ENCODE measurements at regions not wholly inside any gene's neighbourhood (a gene's known extent, or its start where the extent isn't known, plus 50 kb on each side); places are given as distances from the start of the nearest gene placed in this dataset.

GRCh38 chr2:160876765-160877164, 283.5 kb upstream of the TANK start:
- no peak for DNase-seq (ENCODE audit: low read depth)

GRCh38 chr2:160878618-160879017, 281.6 kb upstream of the TANK start:
- DNase-seq (ENCODE audit: low read depth), result no peak

DNA sequence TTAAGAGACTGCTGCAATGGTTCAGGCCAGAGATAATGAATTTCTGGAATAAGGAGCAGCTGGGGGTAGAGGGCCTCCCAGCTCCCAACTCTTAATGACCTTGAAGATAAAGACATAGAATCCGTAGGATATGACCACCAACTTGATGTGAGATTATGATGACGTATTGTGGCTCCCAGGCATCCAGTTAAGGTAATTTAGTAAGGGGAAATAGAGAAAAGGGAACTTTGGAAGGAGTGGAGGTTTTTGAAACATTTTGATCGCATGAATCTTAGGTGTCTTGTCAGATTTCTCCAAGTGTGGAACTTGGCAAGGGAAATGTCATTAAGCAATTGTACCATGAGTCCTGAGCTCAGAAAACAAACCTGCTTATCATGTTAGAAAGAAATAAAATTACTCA, 277.3 kb upstream of the TANK start:
- no peak for DNase-seq (ENCODE audit: low read depth)

GRCh38 chr2:160884056-160884455, 276.2 kb upstream of the TANK start:
- no peak for DNase-seq (ENCODE audit: low read depth)

DNA sequence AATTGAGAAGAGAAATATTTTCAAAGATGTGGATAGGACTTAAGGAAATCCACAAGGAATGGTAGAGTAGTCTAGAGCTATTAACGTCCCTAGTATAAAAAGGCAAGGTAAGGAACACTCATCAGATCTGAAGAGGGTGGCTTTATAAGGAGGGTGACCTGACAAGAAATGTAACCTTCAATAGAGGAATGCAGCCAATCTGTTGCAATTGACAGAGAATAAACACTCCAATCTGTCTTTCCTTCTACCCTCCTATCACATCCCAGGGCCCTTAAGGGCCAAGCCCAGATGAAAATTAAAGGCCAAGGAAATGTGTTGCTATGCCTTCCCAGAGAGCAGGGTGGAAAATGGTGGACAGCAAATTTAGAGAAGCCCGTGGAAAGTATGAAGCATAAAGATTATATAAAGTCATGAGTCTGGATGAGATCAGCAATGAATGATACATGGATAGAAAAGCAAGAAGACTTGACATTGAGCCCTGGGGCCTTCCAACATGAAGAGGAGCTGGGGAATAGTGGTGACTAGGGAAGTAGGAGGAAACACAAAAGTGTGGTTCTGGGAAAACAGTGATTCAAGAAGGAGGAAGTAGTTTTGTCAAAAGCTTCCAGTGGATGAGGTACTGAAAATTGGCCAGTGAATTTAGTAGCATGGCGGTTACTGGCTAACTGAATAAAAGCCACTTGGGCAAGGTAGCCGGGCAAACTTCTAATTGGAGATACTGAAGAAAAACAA, 270.6 kb upstream of the TANK start:
- no peak for DNase-seq (ENCODE audit: low read depth)

DNA sequence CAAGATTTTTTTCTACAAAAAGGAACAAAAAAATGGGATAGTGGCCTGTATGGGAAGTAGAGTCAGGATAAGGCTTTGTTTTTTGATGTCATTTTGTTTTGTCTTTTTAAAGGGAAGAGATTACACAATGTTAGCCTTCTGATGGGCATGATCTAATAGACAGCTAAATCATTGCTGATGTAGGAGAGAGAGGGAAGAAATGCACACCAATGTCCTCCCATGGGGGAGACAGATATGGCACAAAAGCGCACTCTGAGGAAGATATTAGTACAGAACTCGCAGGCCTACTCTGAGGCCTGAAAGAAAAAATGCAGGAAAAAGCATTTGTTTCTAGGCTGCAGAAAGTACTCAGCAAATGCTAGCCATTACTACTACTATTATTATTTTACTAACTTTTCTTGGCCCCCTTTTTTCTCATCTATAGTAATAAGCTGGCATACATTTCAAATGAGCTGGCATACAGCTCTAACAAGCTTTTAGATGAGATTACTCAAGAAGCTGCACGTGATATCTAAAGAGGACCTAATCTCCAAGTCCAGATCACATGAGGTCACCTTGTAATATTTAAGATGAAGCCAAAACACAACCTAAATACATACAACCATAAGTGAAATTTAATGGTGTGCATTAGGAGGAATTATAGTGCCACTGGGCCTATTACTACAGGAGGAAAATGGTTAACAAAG, 269.4 kb upstream of the TANK start:
- no peak for DNase-seq (ENCODE audit: low read depth)

DNA sequence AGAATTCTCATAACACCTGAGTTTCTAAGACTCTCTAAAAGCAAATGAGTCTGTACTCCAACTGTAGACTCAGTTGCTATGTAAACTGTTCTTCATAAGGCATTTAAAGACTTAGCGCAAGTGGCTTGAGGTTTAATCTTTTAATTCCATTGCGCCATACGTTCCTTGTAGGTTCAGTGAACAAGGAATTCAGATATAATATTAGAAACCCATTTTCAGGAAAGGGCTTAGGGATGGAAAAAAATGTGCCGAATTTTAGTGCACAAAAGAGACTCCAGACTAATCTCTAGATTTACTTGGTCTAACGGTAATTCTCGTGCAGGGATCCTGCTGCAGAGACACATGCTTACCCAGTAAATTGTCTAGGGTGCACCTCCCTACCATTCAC, 268.9 kb upstream of the TANK start:
- no peak for DNase-seq (ENCODE audit: low read depth)

GRCh38 chr2:160892204-160892603, 268.0 kb upstream of the TANK start:
- DNase-seq (ENCODE audit: low read depth), result no peak

GRCh38 chr2:160893581-160893980, 266.6 kb upstream of the TANK start:
- DNase-seq (ENCODE audit: low read depth), result no peak

DNA sequence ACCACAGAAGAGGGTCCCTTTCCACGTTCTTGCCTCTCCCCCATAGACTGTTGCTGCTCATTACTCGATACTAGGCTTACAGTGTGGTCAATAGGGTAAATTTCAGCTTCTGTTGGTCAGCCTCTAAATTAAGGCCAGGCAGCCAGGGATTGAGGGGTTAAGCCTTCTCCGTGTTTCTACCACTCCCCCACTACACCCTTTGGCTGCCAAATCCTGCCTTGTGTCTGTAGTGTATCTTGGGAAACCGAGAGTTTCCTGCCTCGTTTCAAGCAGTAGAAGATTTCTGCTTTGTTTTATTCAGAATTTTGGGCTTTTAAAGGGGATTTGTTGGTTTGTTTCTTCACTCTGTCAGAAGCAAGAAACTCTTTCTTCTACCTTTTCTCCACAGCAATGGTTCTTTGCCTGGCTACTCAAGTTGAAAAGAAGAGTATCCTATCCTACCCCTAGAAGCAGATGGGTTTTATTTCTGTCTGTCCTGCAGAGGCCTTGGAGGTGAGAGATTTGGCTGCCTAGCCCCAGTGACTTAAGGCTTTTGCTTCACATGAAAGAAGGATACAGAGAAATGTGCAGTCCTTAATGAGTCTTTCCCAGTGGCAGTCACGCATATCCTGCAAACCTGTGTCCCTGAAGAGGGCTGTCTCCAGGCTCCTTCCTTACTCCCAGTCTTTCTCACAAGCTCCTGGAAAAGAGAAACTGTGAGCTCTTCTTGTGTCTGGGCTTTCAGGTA, 261.5 kb upstream of the TANK start:
- no peak for DNase-seq (ENCODE audit: low read depth)

DNA sequence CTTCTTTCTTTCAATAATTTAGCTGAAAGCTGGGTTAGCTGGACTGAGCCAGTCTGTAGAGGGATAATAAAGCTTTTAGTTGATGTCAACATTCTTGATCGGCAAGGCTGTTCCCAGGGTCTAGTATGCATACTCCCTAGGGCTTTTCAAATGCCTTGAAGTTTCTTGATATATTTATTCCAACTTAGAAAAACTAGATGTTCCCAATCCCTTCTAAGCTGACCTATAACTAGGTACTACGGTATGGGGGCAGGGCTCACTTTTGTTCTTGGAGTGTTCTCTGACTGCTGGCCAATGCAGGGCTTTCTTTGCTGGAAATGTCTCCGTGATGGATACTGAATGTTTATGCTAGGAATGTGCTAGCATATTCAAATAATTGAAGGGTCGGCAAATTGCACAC, 258.6 kb upstream of the TANK start:
- DNase-seq (ENCODE audit: low read depth), result no peak

GRCh38 chr2:160905862-160906261, 254.4 kb upstream of the TANK start:
- DNase-seq (ENCODE audit: low read depth), result no peak

GRCh38 chr2:160906878-160907277, 253.3 kb upstream of the TANK start:
- no peak for DNase-seq (ENCODE audit: low read depth)

- DNase-seq (ENCODE audit: low read depth), result no peak
These were observed 252.5 kb upstream of the TANK start for GRCh38 chr2:160907738-160908137.

DNA sequence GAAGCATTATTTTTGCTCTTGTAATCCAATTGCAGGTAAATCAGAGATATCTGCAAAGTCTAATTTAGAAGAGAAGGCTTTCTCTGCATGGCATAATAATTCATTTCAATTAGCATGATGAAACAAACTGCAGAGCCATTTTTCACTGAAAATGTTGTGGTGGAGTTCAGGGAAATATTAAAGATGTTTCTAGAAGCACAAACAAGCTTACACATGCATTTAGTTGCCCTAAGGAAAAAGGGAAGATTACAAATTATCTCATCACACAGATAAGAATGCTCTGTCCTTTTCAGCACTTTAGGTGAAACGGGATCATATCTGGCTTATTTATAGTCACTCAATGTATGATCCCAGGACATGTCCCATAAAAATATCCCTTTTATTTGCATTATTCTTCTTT, 252.1 kb upstream of the TANK start:
- no peak for DNase-seq (ENCODE audit: low read depth)

- DNase-seq (ENCODE audit: low read depth), result no peak
These were observed 250.4 kb upstream of the TANK start for GRCh38 chr2:160909781-160910242.

- no peak for DNase-seq (ENCODE audit: low read depth)
These were observed 249.5 kb upstream of the TANK start for GRCh38 chr2:160910681-160911080.

- DNase-seq (ENCODE audit: low read depth), result no peak
These were observed 249.0 kb upstream of the TANK start for GRCh38 chr2:160911258-160911657.

GRCh38 chr2:160912276-160912675, 248.0 kb upstream of the TANK start:
- no peak for DNase-seq (ENCODE audit: low read depth)

DNA sequence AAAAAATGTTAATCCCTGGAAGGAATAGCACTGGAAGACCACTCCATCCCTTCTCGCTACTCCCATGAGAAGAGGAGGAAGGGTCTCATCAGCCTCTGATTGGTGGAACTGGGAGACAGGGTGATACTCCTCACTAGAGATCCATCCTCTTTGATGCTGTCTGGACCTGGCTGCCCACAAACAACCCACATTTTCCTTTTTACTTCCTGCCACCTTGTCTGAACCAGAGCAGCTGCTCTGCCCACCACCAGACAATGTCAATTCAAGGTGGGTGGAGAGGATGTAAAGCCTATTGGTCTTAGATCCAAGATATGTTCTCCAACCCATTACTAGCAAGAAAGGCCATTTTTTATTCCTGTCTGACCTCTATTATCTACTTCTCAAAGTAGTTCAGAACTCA, 246.9 kb upstream of the TANK start:
- DNase-seq (ENCODE audit: low read depth), result no peak

DNA sequence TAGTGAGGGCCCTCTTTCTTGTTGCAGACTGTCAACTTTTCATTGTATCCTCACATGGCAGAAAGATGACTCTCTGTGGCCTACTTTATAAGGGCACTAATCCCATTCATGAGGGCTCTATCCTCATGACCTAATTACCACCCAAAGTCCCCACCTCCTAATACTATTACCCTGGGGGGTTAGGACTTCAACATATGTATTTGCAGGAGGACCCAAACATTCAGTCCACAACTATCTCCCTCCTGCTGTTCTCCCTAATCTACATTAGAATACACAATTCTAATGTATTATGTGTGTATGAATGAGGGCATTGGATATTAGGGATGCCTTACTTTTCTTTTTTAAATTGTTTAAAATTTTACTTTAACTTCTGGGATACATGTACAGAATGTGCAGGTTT, 246.0 kb upstream of the TANK start:
- DNase-seq (ENCODE audit: low read depth), result no peak

DNA sequence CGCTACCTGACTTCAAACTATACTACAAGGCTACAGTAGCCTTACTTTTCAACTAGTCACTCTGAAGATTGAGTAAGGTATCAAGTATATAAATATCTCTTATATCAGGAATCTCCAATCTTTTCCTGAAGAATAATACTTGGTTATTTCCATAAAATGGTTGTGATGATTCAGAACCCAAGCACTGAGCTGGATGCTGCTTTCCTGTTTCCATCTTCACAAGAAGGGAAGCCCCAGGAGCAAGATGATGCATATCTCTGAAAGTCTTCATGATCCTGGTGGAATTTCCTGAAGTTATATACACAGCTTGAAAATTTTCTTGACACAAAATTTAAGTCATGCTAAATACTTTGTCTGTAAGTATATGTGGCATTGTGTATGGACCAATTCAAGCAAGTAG, 243.9 kb upstream of the TANK start:
- no peak for DNase-seq (ENCODE audit: low read depth)

GRCh38 chr2:160917850-160918249, 242.4 kb upstream of the TANK start:
- DNase-seq (ENCODE audit: low read depth), result no peak
